KG1 (cell line): ENCODE measurements at regions not wholly inside any gene's neighbourhood (a gene's known extent, or its start where the extent isn't known, plus 50 kb on each side); places are given as distances from the start of the nearest gene placed in this dataset.

ENCODE experiments used
- DNase-seq: peaks from one replicate; lab custom pipeline; 2025; lab: John Stamatoyannopoulos, UW

DNA sequence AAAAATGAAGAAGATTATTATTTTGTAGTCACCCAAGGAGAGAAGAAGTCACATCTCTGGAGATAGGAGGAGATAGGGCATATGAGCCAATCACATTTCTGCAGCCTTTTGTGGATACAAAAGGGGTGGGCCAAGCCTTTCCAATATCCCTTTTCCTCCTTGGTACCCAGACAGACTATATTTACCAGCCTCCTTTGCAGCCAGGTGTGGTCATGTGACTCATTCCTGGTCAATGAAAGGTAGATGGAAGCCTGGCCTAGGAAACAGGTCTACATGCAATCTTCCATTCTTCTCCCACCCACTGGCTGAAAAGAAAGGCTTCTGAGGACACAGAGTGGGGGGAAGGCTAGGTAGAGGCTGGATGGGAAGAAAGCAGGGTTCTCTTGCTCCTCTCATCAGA, 58.1 kb upstream of the ERG start:
- no peak for DNase-seq

DNA sequence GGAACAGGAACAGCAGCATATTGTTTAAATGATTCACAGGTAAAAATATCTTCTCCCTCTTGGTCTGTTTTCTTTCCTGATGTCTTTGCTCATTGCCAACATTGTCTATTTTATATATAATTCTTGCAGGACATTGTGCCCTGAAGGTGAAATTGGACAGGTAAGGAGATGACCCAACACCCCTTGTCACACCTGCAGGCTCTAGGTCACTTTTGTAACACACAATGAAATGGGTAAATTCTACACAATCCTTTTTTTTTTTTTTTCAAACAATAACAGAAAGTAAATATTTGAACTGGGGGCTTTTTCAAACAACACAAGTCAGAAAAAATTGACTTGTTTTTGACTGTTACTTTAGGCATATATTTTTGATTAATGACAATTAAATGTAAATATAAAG, 62.9 kb upstream of the ERG start:
- no peak for DNase-seq

DNA sequence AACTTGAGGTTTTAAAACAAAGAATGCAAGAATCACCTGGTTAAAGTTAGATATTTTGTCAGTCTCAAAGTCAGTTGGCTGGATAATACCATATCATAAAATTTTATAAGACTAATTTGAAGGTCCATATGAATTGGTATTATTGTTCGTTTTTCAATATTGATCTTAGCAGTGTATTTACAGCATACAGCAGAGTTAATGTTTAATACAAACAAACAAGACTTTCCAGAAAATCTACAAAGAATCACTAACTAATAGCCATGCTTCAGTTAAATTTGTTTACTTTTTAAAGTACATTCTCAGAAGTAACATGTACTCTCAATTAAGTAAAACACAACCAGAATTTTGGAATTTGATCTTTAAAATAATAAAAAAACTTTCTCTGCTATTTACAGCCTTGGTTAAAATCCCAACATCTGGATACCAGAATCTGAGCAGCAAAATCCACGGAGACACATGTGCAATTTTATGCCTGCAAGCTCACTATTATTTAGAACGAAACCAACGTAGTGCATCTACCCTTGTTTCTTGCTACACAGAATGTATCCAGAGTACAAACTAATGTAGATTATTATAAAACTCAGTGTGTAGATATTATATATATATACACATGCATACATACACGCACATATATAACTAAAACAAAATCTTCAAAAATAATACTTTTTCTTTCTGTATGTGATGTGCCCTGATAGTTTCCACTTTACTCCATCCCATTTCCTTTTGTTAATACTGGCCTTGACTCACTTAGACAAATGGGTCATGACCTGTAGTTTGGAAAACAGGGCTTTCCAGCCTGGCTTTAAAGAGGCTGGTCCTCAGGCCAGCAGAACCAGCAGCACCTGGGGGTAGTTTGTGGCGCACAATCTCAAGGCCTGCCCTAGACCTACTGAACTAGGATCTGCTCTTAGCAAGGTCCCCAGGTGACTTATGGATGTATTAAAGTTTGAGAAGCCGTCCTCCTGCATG, 63.6 kb upstream of the ERG start:
- no peak for DNase-seq

DNA sequence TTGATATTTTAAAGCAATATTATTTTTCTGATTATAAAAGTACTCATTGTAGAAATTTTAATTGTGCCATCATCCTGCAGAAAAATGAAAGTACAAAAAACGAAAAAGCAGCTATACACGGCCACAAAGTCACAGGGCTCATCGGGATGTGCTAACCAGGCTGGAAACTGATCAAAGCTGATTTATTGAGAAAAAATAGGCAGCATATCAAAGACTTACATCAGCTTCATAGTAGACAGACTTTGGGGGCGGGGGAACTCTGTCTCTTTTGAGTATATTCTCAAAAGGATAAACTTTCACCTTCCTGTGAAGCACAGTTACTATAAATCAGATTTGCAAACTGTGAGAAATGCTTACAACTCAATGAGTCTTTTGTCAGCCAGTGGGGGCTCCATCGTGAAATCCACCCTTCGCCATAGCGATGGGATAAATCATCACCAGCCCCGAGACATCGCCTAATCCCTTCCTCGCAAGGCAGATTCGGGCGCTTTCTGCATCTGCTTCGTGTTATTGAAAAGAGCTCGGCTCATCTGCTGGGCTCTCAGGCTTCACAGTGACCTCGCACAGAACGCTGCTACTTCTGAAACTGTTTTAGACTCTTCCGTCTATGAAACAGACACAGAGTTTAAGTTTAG, 69.2 kb upstream of the ERG start:
- no peak for DNase-seq

DNA sequence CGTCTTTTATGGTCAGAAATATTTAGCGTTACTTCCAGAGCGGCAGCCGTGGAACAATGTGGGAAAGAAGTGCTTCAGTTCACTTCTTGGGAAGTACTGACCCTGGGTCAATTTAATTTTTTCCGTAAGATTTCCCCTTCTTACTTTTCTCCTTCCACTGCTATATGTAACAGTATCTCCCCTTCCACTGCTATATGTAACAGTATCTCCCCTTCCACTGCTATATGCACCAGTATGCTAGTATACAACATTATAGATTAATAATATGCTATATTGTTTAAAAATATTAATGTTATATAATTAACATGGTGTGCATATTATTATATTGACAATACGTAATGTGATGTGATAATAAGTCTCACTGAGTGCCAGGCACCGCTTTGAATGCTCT, 69.7 kb upstream of the ERG start:
- no peak for DNase-seq

DNA sequence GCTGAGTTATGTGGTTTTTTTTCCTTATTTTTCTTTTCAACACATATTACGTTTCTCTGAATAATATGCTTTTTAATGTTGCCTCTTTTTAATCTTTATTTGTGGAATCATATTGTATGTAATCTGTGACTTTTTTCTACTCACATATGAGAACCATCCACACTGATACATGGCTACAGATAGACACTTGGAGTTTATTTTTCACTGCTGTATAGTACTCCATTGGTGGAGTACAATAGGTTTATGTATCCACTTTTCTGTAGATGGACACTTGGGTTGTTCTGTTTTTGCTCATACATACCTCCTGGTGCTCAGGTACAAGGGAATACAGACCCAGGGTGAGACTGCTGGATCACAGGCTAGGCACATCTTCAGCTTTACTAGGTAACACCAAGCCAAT, 71.5 kb upstream of the ERG start:
- no peak for DNase-seq

DNA sequence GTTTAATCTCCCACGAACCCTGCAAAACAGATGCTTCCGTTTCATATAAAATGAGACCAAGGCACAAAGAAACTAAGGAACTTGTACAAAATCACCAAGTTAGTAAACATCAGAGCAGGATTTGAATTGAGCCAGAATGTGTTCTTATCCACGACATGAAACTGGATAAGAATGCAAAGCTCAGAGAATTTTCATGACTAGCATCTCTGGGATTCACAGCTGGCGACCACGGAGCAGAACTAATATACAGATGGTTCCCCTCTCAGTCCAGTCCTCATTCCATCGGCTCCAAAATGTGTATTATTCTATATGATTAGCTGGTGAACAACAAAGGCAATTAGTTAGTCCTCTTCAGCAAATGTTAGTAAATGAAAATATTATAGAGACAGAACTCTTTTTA, 72.3 kb upstream of the ERG start:
- no peak for DNase-seq

DNA sequence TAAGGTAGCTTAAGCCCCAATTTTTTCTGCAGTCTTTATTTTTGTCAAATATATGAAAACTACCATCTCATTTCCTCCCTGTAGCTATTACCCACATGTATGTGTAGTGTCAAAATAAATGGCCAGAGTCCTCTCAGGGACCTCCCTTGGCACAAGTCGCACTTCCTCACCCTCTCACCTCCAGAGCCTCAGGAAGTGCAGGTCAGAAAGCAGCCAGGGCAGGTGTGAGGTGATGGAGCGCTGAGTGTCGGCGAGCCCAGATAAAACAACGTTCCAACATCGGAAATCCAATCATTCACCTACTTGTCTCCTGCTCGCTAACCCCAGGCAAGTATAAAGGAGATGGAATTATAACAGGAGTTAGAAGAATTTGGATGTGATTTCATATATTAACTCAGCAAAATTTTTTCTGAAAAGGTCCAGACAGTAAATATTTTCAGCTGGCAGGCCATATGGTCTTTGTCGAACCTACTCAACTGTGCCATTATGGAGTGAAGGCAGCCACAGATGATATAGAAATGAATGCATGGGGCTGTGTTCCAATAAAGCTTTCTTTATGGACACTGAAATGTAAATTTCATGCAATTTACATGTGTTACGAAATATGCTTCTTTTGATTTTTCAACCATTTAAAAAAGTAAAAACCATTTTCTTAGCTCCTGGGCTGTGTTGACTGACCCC, 76.8 kb upstream of the ERG start:
- no peak for DNase-seq

DNA sequence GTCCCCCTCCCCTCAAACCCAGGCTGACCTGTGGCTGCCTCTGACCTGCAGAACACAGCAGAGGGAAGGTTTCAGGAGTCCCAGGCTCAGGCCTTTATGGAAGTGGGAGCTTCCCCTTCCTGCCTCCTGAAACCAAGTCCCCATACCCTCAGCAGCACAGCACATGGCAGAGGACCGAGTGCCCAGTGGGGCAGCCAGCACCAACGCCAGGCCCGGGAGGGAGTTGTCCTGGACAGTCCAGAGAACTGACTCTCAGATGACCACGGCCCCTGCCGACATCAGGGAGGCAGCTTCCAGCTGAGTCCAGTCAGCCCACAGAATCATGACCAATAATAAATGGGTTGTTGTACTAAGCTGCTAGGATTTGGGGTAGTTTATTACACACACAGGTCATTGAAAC, 79.6 kb upstream of the ERG start:
- DNase-seq, result no peak

DNA sequence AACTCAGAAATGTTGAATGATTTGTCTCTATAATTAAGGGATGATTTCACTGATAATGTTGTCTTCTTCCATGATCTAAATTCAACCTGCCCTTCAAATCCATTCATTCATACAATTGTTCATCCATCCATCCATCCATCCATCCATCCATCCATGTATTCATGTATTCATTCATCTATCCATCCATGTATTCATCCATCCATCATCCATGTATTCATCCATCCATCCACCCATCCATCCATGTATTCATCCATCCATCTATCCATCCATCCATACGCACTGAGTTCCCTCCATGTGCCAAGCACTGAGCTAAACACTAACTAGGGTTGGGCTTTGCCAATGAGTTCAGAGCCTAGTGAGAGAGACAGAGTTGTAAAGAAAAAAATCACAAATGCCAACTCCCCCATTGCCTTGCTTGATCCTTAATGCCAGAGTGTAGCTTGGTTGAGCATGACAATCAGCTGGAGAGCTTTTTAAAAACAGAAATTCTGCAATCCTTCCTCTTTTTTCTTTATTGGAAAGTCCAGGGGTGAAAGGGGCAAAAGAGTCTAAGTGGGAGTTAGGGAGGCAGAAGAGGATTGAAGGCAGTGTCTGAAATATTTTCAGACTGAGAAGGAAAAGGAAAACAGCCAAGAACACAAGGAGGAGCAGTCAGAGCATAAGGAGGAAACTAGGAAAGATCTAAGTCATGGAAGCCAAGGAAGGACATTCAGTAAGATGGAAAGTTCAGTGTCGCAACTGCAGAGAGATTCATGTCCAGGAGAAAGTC, 92.4 kb upstream of the ERG start:
- DNase-seq, result no peak

DNA sequence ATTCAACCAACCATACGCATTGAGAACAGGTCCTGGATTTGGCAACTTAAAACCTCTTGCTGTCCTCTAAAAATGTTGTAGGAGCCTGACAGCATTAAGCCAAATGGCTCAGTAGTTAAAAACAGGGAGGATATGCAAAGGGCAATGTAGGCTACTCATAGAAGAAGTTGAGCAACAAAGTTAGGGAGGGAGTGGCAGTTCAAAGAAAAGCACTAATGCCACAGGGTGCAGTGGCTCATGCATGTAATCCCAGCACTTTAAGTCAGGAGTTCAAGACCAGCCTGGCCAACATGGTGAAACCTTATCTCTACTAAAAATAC, 92.9 kb upstream of the ERG start:
- no peak for DNase-seq

DNA sequence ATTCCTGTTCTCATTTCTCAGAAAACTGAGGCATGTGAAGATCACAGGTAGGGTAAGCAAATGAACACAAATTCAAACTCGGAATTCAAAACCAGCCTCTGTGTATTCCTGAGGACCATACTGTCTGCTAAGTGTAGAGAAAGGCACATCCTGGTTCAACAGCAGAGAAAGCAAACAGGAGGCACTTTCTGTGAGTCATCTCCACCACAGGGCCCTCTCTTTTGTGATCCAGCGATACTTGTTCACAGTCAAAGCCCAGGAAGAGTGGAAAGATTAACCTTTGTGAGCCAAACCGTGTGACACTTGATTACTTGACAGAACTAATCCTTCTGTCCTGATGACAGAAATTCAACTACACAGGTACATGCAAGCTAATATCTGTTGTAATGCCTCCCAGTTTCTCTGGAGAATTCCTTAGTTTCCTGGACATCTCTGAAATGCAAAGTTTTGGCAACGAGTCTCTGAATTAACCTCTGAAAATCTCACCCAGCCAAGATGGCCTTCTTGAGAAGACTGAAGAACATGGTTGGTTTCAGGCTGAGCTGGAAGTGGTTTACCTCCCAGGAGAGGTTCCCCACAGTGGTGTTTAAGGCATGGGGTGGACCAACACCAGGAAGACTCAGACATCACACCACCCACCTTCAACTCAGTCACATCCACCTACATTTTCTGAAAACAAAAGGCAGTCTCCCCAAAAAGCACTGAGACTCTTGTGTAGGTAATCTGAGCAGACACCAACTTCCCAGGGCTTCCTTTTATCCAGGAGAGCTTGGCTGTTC, 98.2 kb upstream of the ERG start:
- no peak for DNase-seq

DNA sequence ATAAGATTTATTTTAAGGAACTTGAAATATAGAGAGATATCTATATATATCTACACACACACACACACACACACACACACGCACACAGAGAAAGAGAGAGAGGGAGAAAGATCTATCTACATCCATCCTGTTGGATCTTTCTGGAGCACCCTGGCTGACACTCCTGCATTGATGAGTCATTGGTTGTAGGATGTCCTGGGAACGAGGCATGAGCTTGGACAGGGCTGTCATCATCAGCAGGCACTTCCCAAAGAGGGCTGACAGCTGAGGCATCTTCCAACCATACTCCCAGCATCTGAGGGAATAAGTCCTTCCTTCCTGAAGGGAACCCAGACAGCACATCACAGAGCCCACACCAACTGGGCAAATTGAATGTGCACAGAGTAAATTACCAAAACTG, 99.1 kb upstream of the ERG start:
- DNase-seq, result no peak

DNA sequence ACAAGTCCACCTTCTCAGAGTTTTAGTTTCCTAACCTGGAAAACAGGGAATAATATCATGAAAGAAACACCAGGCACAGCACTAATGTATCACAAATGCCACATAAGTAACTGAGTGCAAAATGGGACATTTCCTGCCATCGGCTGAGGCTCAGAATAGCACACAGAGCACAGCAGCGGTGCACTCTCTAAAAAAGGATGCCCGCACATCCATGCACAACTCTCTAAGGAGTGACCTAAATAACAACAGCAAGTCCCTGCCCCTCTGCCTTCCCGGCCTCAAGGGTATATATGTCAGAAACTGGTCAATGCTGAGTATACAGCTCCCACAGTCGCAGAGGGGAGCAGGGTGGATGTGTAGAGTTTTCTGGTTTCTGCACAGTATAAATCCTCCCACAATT, 100.1 kb upstream of the ERG start:
- no peak for DNase-seq

DNA sequence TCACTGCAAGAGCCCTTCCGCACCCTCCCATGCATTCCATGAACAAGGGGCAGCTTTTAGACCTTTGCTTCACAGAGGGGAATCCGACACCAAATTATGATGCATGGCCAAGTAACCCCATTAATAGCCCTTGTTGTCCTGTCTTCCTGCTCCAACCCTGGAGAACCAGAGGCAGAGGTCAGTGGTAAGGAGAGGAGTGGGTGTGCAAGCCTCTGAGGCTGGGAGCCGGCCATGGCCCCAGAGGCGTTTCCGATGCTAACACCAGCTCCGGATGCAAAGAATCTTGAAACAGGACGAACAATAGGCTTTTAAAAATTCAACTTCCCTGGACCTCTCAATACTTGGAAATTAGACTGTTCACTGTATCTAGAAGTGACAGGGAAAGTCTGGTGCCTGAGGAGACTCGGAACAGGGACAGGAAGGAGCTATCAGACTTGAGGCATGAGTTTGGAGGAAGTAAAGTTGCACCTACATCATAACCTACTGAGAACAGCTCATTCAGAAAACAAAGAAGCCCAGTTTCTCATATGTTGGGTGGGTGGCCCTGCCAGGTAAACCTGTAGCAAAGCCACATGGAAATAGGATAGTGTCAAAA, 101.2 kb upstream of the ERG start:
- DNase-seq, result no peak

DNA sequence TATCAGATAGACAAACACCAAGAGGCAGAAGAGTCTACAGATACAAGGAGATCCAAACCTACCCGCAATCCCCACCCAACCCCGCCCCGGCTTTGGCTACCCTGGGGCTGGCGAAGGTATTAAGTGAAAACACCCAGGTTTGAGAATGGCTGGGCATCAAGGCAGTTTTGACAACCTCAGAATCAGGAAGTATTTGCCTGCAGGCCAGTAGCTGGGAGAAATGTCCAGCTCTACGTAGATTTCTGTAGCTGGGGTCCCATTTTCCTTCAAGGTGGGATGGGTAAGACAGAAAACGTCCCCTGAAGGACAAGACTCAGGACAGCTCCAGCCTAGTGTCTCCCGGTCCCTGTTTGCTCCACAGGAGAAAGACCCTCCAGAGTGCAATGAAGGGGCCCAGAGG, 101.8 kb upstream of the ERG start:
- DNase-seq, result no peak

DNA sequence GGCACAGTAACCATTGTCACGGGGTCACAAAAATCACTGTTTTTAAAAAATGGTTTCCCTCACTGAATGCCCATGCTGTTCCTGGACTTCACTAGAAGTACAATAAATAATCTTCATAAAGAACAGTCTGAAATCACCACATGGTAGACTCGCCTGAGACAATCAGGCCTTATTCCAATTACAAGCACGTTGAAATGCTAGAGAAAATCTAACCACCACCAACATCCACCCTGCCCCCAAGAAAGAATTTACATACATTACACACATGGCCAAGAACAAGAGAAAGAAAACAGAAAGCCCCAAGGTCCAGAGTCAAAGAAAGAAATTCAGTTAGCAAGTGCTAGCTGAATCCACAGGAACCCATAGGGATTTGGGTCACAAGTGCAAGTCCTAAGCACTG, 107.0 kb upstream of the ERG start:
- no peak for DNase-seq

DNA sequence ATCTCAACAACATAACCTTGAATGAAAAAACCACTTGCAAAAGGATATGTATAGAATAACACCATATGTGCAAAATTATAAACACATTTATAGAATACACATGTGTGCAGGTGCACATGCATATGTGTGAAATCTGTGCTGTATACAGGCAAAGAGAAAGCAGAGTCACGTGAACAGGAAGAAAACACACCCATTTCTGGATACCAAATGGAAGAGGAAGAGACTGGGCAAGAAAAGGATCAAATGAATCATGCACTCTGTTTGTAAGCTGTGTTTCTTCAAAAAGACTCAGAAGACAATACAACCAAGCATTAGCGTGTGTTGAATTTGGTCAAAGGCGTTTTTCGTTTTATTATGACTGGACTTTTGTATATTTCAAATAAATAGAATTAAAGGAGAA, 111.3 kb upstream of the ERG start:
- no peak for DNase-seq

DNA sequence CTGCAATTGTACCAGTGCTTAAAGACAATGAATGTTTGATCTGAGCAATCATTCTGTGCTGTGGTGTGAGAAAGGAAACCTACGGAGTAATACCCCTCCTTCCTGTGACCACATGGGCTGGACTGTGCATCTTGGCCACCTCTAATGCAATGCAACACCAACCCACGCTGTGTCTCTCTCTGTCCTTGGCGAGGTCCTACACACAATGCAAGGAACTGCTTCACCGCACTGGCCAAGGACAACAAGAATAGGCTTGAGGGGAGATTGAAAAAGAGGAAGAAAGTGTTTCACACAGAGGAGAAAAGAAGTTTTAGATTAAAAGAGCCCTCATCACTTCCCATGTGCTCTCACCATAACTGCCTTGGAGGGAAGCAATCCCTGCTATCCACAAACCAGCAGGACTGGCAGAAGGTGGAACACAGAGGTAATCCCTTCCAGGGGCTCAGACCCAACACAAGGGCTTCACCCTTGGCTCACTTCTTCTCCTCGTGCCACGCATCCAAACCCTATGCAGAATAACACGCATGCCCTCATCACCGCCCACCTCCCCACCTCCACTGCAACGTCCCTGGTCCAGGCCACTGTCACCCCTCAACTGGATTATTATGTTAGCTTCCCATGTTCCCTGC, 112.5 kb upstream of the ERG start:
- DNase-seq, result no peak

DNA sequence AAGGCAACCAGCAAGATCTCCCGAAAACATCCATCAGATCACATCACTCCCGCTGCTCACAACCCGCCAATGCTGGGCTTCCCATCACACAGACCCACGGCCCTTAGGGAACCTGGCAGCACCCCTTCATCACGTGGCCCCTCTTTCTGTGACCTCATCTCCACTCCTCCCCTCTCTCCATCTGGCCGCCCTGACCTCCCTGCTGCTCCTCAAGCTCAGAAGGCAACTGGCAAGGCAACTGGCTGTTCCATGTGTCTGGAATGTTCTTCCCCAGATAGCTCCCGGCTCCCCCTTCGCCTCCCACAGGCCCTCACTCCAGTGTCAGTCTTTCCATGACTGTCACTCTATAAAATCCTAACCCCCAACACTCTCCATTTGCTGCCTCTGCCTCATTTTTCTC, 113.0 kb upstream of the ERG start:
- DNase-seq, result no peak

DNA sequence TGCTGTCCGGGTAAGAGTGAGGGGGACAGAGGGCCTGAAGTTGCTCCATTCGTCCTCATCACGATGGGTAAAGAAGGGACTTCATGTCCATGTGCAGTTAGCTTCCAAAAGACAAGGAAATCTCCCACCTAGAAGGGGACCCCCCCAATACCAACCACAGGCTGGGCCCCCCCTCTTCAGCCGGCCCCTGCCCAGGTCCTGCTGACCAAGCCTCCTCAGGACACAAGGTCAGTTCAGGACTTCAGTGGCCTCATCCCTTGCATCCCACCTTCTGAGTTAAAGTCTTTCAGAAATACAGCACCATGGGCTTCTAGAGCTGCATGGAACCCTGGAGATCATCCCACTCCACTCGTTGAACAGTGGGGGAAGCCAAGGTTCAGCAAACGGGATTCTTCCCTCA, 115.4 kb upstream of the ERG start:
- DNase-seq, result no peak
